ENCODE measurements at regions not wholly inside any gene's neighbourhood (a gene's known extent, or its start where the extent isn't known, plus 50 kb on each side); places are given as distances from the start of the nearest gene placed in this dataset.

- no peaks in the 10 kb centered on the region for H3K9me3 ChIP-seq (ENCODE audit: control insufficient read depth, insufficient read depth, low read depth, low read length)
- H3K27me3 ChIP-seq (ENCODE audit: control insufficient read depth, insufficient read depth, low read length), result no peaks in the 10 kb centered on the region
- H3K36me3 ChIP-seq (ENCODE audit: control insufficient read depth, insufficient read depth, low read length), result no peaks in the 10 kb centered on the region
- H3K9ac ChIP-seq (ENCODE audit: low read length), result no peak overlapping the region
- no peak overlapping the region for H3K27ac ChIP-seq (ENCODE audit: low read depth, low read length)
- H3K4me3 ChIP-seq (ENCODE audit: low read depth, low read length), result no peak overlapping the region
- H3K4me1 ChIP-seq (ENCODE audit: control insufficient read depth, insufficient read depth, low read length), result no peaks in the 10 kb centered on the region; the same call in 1 of the 2 replicates
These were observed 178.8 kb downstream of the SOX9 start for GRCh38 chr17:72299592-72299991.

GRCh38 chr17:72301887-72302286 lies 181.1 kb downstream of the SOX9 start:
- H3K4me3 ChIP-seq (ENCODE audit: low read depth, low read length), result no peak overlapping the region

GRCh38 chr17:72302735-72303134 lies 181.9 kb downstream of the SOX9 start:
- no peak overlapping the region for H3K27ac ChIP-seq (ENCODE audit: low read depth, low read length)
- H3K4me1 ChIP-seq (ENCODE audit: control insufficient read depth, insufficient read depth, low read length), result no peaks in the 10 kb centered on the region; the same call in 1 of the 2 replicates
- H3K9ac ChIP-seq (ENCODE audit: low read length), result no peak overlapping the region
- H3K27me3 ChIP-seq (ENCODE audit: control insufficient read depth, insufficient read depth, low read length), result no peaks in the 10 kb centered on the region
- no peaks in the 10 kb centered on the region for H3K9me3 ChIP-seq (ENCODE audit: control insufficient read depth, insufficient read depth, low read depth, low read length)
- H3K36me3 ChIP-seq (ENCODE audit: control insufficient read depth, insufficient read depth, low read length), result no peaks in the 10 kb centered on the region
- H3K4me3 ChIP-seq (ENCODE audit: low read depth, low read length), result no peak overlapping the region

More at GRCh38 chr17:72301887-72302286, 181.1 kb downstream of the SOX9 start:
- Histone ChIP-seq H3K9ac (ENCODE audit: low read length) (no peak overlapping the region), H3K4me1 (ENCODE audit: control insufficient read depth, insufficient read depth, low read length) (no peaks in the 10 kb centered on the region; the same call in 1 of the 2 replicates), H3K36me3 (ENCODE audit: control insufficient read depth, insufficient read depth, low read length) (no peaks in the 10 kb centered on the region), H3K27ac (ENCODE audit: low read depth, low read length) (no peak overlapping the region), H3K9me3 (ENCODE audit: control insufficient read depth, insufficient read depth, low read depth, low read length) (no peaks in the 10 kb centered on the region), H3K27me3 (ENCODE audit: control insufficient read depth, insufficient read depth, low read length) (no peaks in the 10 kb centered on the region)

GRCh38 chr17:72303787-72304733 lies 183.2 kb downstream of the SOX9 start:
- no peak overlapping the region for H3K9ac ChIP-seq (ENCODE audit: low read length)
- H3K9me3 ChIP-seq (ENCODE audit: control insufficient read depth, insufficient read depth, low read depth, low read length), result no peaks in the 10 kb centered on the region
- no peak overlapping the region for H3K27ac ChIP-seq (ENCODE audit: low read depth, low read length)
- H3K4me3 ChIP-seq (ENCODE audit: low read depth, low read length), result no peak overlapping the region
- H3K36me3 ChIP-seq (ENCODE audit: control insufficient read depth, insufficient read depth, low read length), result no peaks in the 10 kb centered on the region
- no peaks in the 10 kb centered on the region for H3K27me3 ChIP-seq (ENCODE audit: control insufficient read depth, insufficient read depth, low read length)
- no peaks in the 10 kb centered on the region for H3K4me1 ChIP-seq (ENCODE audit: control insufficient read depth, insufficient read depth, low read length)

GRCh38 chr17:72304859-72305258 lies 184.0 kb downstream of the SOX9 start:
- no peaks in the 10 kb centered on the region for H3K4me1 ChIP-seq (ENCODE audit: control insufficient read depth, insufficient read depth, low read length)
- H3K9me3 ChIP-seq (ENCODE audit: control insufficient read depth, insufficient read depth, low read depth, low read length), result no peaks in the 10 kb centered on the region
- H3K27ac ChIP-seq (ENCODE audit: low read depth, low read length), result no peak overlapping the region
- no peaks in the 10 kb centered on the region for H3K36me3 ChIP-seq (ENCODE audit: control insufficient read depth, insufficient read depth, low read length)
- no peaks in the 10 kb centered on the region for H3K27me3 ChIP-seq (ENCODE audit: control insufficient read depth, insufficient read depth, low read length)
- no peak overlapping the region for H3K4me3 ChIP-seq (ENCODE audit: low read depth, low read length)
- H3K9ac ChIP-seq (ENCODE audit: low read length), result no peak overlapping the region

GRCh38 chr17:72305472-72305871 lies 184.7 kb downstream of the SOX9 start:
- no peak overlapping the region for H3K27ac ChIP-seq (ENCODE audit: low read depth, low read length)
- H3K4me3 ChIP-seq (ENCODE audit: low read depth, low read length), result no peak overlapping the region
- H3K36me3 ChIP-seq (ENCODE audit: control insufficient read depth, insufficient read depth, low read length), result no peaks in the 10 kb centered on the region
- no peaks in the 10 kb centered on the region for H3K27me3 ChIP-seq (ENCODE audit: control insufficient read depth, insufficient read depth, low read length)
- no peaks in the 10 kb centered on the region for H3K9me3 ChIP-seq (ENCODE audit: control insufficient read depth, insufficient read depth, low read depth, low read length)
- H3K4me1 ChIP-seq (ENCODE audit: control insufficient read depth, insufficient read depth, low read length), result no peaks in the 10 kb centered on the region
- no peak overlapping the region for H3K9ac ChIP-seq (ENCODE audit: low read length)

- Histone ChIP-seq H3K4me3 (ENCODE audit: low read depth, low read length) (no peak overlapping the region), H3K36me3 (ENCODE audit: control insufficient read depth, insufficient read depth, low read length) (no peaks in the 10 kb centered on the region), H3K9ac (ENCODE audit: low read length) (no peak overlapping the region)
These were observed 185.2 kb downstream of the SOX9 start for GRCh38 chr17:72306037-72306436.

GRCh38 chr17:72307836-72308235 lies 187.0 kb downstream of the SOX9 start:
- no peaks in the 10 kb centered on the region for H3K36me3 ChIP-seq (ENCODE audit: control insufficient read depth, insufficient read depth, low read length)
- H3K4me3 ChIP-seq (ENCODE audit: low read depth, low read length), result no peak overlapping the region
- H3K9me3 ChIP-seq (ENCODE audit: control insufficient read depth, insufficient read depth, low read depth, low read length), result no peaks in the 10 kb centered on the region
- H3K27ac ChIP-seq (ENCODE audit: low read depth, low read length), result no peak overlapping the region
- H3K9ac ChIP-seq (ENCODE audit: low read length), result no peak overlapping the region
- no peaks in the 10 kb centered on the region for H3K27me3 ChIP-seq (ENCODE audit: control insufficient read depth, insufficient read depth, low read length)
- no peaks in the 10 kb centered on the region for H3K4me1 ChIP-seq (ENCODE audit: control insufficient read depth, insufficient read depth, low read length)

More at GRCh38 chr17:72306037-72306436, 185.2 kb downstream of the SOX9 start:
- no peaks in the 10 kb centered on the region for H3K27me3 ChIP-seq (ENCODE audit: control insufficient read depth, insufficient read depth, low read length)
- H3K9me3 ChIP-seq (ENCODE audit: control insufficient read depth, insufficient read depth, low read depth, low read length), result no peaks in the 10 kb centered on the region
- H3K27ac ChIP-seq (ENCODE audit: low read depth, low read length), result no peak overlapping the region
- H3K4me1 ChIP-seq (ENCODE audit: control insufficient read depth, insufficient read depth, low read length), result no peaks in the 10 kb centered on the region

- Histone ChIP-seq H3K36me3 (ENCODE audit: control insufficient read depth, insufficient read depth, low read length) (no peaks in the 10 kb centered on the region), H3K4me1 (ENCODE audit: control insufficient read depth, insufficient read depth, low read length) (no peaks in the 10 kb centered on the region), H3K27me3 (ENCODE audit: control insufficient read depth, insufficient read depth, low read length) (no peaks in the 10 kb centered on the region), H3K27ac (ENCODE audit: low read depth, low read length) (no peak overlapping the region), H3K9ac (ENCODE audit: low read length) (no peak overlapping the region), H3K9me3 (ENCODE audit: control insufficient read depth, insufficient read depth, low read depth, low read length) (no peaks in the 10 kb centered on the region), H3K4me3 (ENCODE audit: low read depth, low read length) (no peak overlapping the region)
These were observed 188.0 kb downstream of the SOX9 start for GRCh38 chr17:72308744-72309385.

- Histone ChIP-seq H3K27me3 (ENCODE audit: control insufficient read depth, insufficient read depth, low read length) (no peaks in the 10 kb centered on the region), H3K4me3 (ENCODE audit: low read depth, low read length) (no peak overlapping the region), H3K9me3 (ENCODE audit: control insufficient read depth, insufficient read depth, low read depth, low read length) (no peaks in the 10 kb centered on the region), H3K36me3 (ENCODE audit: control insufficient read depth, insufficient read depth, low read length) (no peaks in the 10 kb centered on the region), H3K4me1 (ENCODE audit: control insufficient read depth, insufficient read depth, low read length) (no peaks in the 10 kb centered on the region), H3K9ac (ENCODE audit: low read length) (no peak overlapping the region), H3K27ac (ENCODE audit: low read depth, low read length) (no peak overlapping the region)
These were observed 190.2 kb downstream of the SOX9 start for GRCh38 chr17:72311004-72311403.

Data from HUES6 (cell line).